Caco-2 (cell line): ENCODE measurements at regions not wholly inside any gene's neighbourhood (a gene's known extent, or its start where the extent isn't known, plus 50 kb on each side); places are given as distances from the start of the nearest gene placed in this dataset.

Experiments used
- BruUV-seq: library from RNA; stranded (reverse); fragments of 400-500 nt; replicated peaks from 2 replicates; lab custom pipeline; 2021; lab: Mats Ljungman, UMichigan
- CTCF ChIA-PET: fragments of 300-600 bp; sonication (Branson Sonifier 250); formaldehyde crosslinking; loops from one replicate; lab custom pipeline; 2022; ENCODE audit warnings: antibody characterized with exemption; lab: Charles Lee
- POLR2A ChIA-PET: fragments of 300-600 bp; sonication (Branson Sonifier 250); formaldehyde crosslinking; loops from one replicate; lab custom pipeline; 2022; ENCODE audit warnings: antibody characterized with exemption; lab: Charles Lee
- DNase-seq, 2 experiments: peaks; one replicate each; pipeline versions ENCODE4 v3.0.0 to v3.0.0-alpha.2; 2020 to 2022
- H3K27me3 ChIP-seq: replicated peaks from 2 replicates; pipeline ENCODE4 v1.6.0; 2011; ENCODE audit warnings: low read length; ENCODE audit not compliant: control insufficient read depth, insufficient read depth
- H3K36me3 ChIP-seq: 2 replicates; pipeline ENCODE4 v1.5.1; 2011; ENCODE audit warnings: low read length; ENCODE audit not compliant: control insufficient read depth, insufficient read depth
- H3K4me1 ChIP-seq: fragments of 250-450 bp; sonication (Bioruptor Pico); 2 replicates; pipeline ENCODE4 v1.5.1; 2020; ENCODE audit warnings: mild to moderate bottlenecking
- H3K4me3 ChIP-seq: 2 replicates; pipeline ENCODE4 v1.5.1; 2011; ENCODE audit warnings: low read depth, mild to moderate bottlenecking, control low read depth, low read length
- H3K9me3 ChIP-seq: fragments of 250-450 bp; sonication (Bioruptor Pico); 2 replicates; pipeline ENCODE4 v1.5.1; 2020; ENCODE audit warnings: mild to moderate bottlenecking, moderate library complexity
- H3K27ac Mint-ChIP-seq: one replicate; pipeline ENCODE4 v1.8.0; 2022; ENCODE audit warnings: mixed read lengths; ENCODE audit not compliant: unreplicated experiment
- H3K27me3 Mint-ChIP-seq: one replicate; pipeline ENCODE4 v1.8.0; 2022; ENCODE audit warnings: mixed read lengths; ENCODE audit not compliant: insufficient read depth, unreplicated experiment
- H3K36me3 Mint-ChIP-seq: one replicate; pipeline ENCODE4 v1.8.0; 2022; ENCODE audit warnings: mild to moderate bottlenecking, mixed read lengths; ENCODE audit not compliant: insufficient read depth, unreplicated experiment
- H3K4me1 Mint-ChIP-seq: one replicate; pipeline ENCODE4 v1.8.0; 2022; ENCODE audit warnings: low read depth, mixed read lengths; ENCODE audit not compliant: unreplicated experiment
- H3K4me3 Mint-ChIP-seq: one replicate; pipeline ENCODE4 v1.8.0; 2022; ENCODE audit warnings: mild to moderate bottlenecking, moderate library complexity, mixed read lengths; ENCODE audit not compliant: unreplicated experiment
- H3K9me3 Mint-ChIP-seq: one replicate; pipeline ENCODE4 v1.8.0; 2022; ENCODE audit warnings: mixed read lengths; ENCODE audit not compliant: unreplicated experiment
- intact Hi-C: fragments of 100-400 bp; cut with micrococcal nuclease; formaldehyde crosslinking; loops from one replicate; pipeline ENCODE4 v1.10.0; 2022; ENCODE audit not compliant: unreplicated experiment
- TF ChIP-seq, protein P1 (sequence below), 2 experiments: fragments of 200-600 bp in 1 of 2; IDR thresholded peaks; 1 replicate in 1 of 2; 2 replicates in 1 of 2; pipeline versions ENCODE4 v1.5.1 to v1.8.0; 2011 to 2022; ENCODE audit warnings: antibody characterized with exemption in 1 of 2, control low read depth in 1 of 2, inconsistent platforms in 1 of 2, low read depth in 1 of 2, low read length in 1 of 2, mild to moderate bottlenecking in 1 of 2, moderate library complexity in 1 of 2; ENCODE audit not compliant: insufficient read depth in 1 of 2, severe bottlenecking in 1 of 2, unreplicated experiment in 1 of 2

DNA sequence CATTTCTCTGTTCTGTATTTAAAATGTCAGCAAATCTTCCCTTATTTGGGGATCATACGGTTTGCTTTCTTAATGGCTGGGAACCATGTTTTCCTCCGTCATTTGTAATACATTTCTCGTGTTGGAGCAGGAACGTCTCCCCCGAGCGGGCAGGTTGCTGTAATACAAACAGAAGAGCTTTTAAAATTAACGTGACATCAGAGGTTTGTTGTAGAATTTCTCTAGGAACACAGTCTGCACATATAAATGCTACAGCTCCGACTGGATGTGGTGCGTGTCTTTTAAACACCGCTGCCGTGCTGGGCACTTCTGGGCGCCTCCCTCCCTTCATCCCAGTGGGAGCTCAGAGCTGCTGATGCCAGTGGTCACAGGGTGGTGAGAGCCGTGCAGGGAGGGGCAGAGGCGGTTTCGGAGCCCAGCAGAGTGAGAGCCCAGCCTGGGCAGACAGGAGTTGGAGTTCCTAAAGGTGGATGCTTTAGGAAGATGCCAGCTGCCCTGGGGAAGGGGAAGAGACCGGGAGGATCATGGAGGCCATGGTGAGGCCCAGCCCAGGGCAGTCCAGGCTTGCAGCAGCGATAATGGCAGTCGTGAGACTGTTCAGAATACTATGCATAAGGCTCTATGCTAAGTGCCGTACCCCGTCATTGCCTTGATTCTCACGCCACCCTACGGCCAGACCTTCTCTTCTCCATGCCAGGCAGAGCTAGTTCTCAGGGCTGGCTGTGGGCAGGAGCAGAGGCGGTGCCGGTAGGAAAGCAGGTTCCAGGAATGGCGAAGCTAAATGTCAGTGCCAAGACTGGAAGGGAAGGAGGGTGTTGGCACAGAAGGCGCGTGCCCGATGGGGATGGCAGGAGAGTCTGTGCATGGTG is 96.2 kb downstream of the GLRX3 start:
- peaks cover 8% of the 10 kb centered on the region for H3K36me3 Mint-ChIP-seq
- H3K9me3 Mint-ChIP-seq: peaks cover 17% of the 10 kb centered on the region
- POLR2A ChIA-PET: no interaction called here

DNA sequence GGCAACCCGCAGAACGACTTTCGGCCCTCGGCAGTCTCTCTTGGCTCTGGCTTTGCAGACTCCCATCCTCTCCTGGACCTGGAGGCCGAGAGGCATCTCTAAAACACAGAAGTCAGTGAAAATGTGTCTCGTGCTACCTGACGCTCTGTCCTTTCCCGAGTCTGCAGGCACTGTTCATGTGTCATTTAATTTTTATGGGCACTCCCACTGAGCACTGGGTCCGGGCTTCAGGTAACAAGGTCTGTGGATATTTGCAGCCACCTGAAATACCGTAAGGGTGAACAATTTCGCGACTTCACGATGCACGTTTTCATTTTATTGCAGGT is 96.8 kb downstream of the GLRX3 start:
- H3K36me3 Mint-ChIP-seq: peaks cover 8% of the 10 kb centered on the region
- TF ChIP-seq, protein P1, sequence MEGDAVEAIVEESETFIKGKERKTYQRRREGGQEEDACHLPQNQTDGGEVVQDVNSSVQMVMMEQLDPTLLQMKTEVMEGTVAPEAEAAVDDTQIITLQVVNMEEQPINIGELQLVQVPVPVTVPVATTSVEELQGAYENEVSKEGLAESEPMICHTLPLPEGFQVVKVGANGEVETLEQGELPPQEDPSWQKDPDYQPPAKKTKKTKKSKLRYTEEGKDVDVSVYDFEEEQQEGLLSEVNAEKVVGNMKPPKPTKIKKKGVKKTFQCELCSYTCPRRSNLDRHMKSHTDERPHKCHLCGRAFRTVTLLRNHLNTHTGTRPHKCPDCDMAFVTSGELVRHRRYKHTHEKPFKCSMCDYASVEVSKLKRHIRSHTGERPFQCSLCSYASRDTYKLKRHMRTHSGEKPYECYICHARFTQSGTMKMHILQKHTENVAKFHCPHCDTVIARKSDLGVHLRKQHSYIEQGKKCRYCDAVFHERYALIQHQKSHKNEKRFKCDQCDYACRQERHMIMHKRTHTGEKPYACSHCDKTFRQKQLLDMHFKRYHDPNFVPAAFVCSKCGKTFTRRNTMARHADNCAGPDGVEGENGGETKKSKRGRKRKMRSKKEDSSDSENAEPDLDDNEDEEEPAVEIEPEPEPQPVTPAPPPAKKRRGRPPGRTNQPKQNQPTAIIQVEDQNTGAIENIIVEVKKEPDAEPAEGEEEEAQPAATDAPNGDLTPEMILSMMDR (IDR thresholded peaks at IDR 0.05; ENCODE audit: insufficient read depth in 1 of 2, low read depth in 1 of 2, low read length in 1 of 2, severe bottlenecking in 1 of 2, unreplicated experiment in 1 of 2): no peak
- Histone ChIP-seq H3K9me3 (no peaks in the 10 kb centered on the region), H3K4me1 (no peaks in the 10 kb centered on the region), H3K27me3 (no peaks in the 10 kb centered on the region), H3K4me3 (no peak overlapping the region), H3K36me3 (no peaks in the 10 kb centered on the region)
- H3K4me1 Mint-ChIP-seq: no peaks in the 10 kb centered on the region
- H3K9me3 Mint-ChIP-seq: peaks cover 15% of the 10 kb centered on the region
- peaks cover 9% of the 10 kb centered on the region for H3K27me3 Mint-ChIP-seq
- ChIA-PET CTCF (no interaction called here), POLR2A (no interaction called here)
- intact Hi-C loops: no loop called here
- H3K4me3 Mint-ChIP-seq: no peak overlapping the region
- no peak overlapping the region for H3K27ac Mint-ChIP-seq
- no TSS peak for BruUV-seq
- no peak for DNase-seq

More for the DNA sequence above, 96.2 kb downstream of the GLRX3 start:
- H3K4me1 Mint-ChIP-seq: no peaks in the 10 kb centered on the region
- CTCF ChIA-PET: no interaction called here
- Histone ChIP-seq H3K4me3 (no peak overlapping the region), H3K9me3 (peaks cover 1% of the 10 kb centered on the region; the same call in 1 of the 2 replicates), H3K27me3 (no peaks in the 10 kb centered on the region), H3K36me3 (no peaks in the 10 kb centered on the region), H3K4me1 (no peaks in the 10 kb centered on the region)
- H3K4me3 Mint-ChIP-seq: no peak overlapping the region
- no TSS peak for BruUV-seq
- TF ChIP-seq, protein P1 (IDR thresholded peaks at IDR 0.05; ENCODE audit: insufficient read depth in 1 of 2, low read depth in 1 of 2, low read length in 1 of 2, severe bottlenecking in 1 of 2, unreplicated experiment in 1 of 2): no peak
- H3K27ac Mint-ChIP-seq: no peak overlapping the region
- intact Hi-C loops: no loop called here
- DNase-seq: no peak
- H3K27me3 Mint-ChIP-seq: peaks cover 9% of the 10 kb centered on the region

DNA sequence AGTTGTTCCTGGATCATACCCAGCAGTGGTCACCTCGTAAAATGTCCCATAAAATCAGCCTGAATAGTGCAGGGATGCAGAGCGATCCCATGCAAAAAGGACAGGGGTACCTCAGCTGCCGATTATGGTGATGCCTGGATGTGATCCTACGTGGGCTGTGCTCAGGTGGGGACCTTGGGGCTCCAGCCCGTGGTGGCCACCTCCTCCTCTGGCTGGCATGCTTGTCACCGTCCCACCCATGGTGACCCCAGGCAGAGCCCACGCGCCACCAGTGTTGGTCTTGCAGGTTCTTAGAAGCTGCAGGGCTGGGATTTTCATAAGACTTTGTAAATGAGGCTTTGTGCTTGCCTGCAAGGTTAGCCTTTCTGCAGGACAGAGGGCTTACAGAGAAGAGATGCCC is 97.2 kb downstream of the GLRX3 start:
- TF ChIP-seq, protein P1 (IDR thresholded peaks at IDR 0.05; ENCODE audit: insufficient read depth in 1 of 2, low read depth in 1 of 2, low read length in 1 of 2, severe bottlenecking in 1 of 2, unreplicated experiment in 1 of 2): no peak
- BruUV-seq: no TSS peak
- Mint-ChIP-seq H3K4me1 (no peaks in the 10 kb centered on the region), H3K27me3 (peaks cover 9% of the 10 kb centered on the region), H3K27ac (no peak overlapping the region), H3K9me3 (peaks cover 19% of the 10 kb centered on the region), H3K36me3 (peaks cover 8% of the 10 kb centered on the region), H3K4me3 (no peak overlapping the region)
- intact Hi-C loops: no loop called here
- Histone ChIP-seq H3K27me3 (no peaks in the 10 kb centered on the region), H3K4me3 (no peak overlapping the region), H3K36me3 (no peaks in the 10 kb centered on the region), H3K4me1 (no peaks in the 10 kb centered on the region), H3K9me3 (no peaks in the 10 kb centered on the region)
- ChIA-PET POLR2A (no interaction called here), CTCF (no interaction called here)
- no peak for DNase-seq
